ENCODE measurements at regions not wholly inside any gene's neighbourhood (a gene's known extent, or its start where the extent isn't known, plus 50 kb on each side); places are given as distances from the start of the nearest gene placed in this dataset.

DNA sequence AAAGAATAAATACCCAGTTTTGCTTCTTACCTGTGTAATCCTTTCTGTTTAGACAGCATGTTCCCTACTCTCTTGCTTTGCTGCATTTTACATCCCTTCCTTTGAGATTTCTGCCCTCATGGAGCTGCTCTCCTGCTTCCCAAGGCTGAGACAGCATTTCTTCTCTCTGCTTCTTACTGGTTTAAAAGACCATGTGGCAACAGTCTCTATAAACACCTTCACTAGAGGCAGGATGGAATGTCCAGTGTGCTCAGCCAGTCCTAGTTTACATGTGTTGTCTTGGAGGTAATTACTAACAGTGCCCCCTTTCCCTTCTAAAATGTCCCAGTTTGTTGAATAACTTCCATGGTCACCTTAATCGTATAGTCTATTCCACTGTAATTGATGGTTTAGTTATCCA is 262.3 kb downstream of the CNTN3 start:
- TF ChIP-seq POLR2A (IDR thresholded peaks at IDR 0.05) (no peak), POLR2AphosphoS5 (IDR thresholded peaks at IDR 0.05) (no peak)
